ENCODE measurements at regions not wholly inside any gene's neighbourhood (a gene's known extent, or its start where the extent isn't known, plus 50 kb on each side); places are given as distances from the start of the nearest gene placed in this dataset.

DNA sequence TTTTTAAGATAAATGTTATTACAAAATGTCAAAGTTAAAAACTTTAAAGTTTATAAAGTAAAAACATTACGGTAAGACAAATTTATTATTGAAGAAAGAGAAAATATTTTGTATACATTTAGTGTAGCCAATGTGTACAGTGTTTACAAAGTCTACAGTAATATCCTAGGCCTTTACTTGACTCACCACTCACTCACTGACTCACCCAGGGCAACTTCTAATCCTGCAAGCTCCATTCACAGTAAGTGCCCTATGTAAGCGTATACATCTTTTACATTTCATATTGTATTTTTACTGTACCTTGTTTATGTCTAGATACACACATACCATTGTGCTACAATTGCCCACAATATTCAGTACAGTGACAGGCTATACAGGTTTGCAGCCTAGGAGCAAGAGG lies 448.2 kb downstream of the KCTD12 start:
- TF ChIP-seq, protein P1, sequence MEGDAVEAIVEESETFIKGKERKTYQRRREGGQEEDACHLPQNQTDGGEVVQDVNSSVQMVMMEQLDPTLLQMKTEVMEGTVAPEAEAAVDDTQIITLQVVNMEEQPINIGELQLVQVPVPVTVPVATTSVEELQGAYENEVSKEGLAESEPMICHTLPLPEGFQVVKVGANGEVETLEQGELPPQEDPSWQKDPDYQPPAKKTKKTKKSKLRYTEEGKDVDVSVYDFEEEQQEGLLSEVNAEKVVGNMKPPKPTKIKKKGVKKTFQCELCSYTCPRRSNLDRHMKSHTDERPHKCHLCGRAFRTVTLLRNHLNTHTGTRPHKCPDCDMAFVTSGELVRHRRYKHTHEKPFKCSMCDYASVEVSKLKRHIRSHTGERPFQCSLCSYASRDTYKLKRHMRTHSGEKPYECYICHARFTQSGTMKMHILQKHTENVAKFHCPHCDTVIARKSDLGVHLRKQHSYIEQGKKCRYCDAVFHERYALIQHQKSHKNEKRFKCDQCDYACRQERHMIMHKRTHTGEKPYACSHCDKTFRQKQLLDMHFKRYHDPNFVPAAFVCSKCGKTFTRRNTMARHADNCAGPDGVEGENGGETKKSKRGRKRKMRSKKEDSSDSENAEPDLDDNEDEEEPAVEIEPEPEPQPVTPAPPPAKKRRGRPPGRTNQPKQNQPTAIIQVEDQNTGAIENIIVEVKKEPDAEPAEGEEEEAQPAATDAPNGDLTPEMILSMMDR (IDR thresholded peaks at IDR 0.05; ENCODE audit: low read depth, low read length, missing control alignments), result no peak

DNA sequence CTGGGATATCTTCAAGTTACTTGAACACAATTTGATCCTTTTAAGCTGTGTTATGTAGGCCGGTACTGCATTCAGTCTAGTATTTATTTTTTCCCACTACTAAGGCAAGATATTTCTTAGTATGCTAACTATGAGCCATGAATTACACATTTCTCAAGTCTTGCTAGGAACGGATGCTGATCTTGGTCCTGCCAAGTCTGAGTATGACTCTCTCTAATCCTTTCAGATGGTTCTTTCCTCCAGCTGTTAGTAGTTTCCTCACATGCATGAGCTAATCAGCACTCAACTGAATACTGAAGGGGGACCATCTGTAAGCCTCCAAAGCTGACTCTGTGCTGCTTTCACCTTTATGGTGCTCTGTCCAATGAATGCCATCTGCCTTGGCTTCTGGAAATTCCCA lies 460.3 kb downstream of the KCTD12 start:
- peak; percentile 35 for DNase-seq (ENCODE audit: extremely low read depth, low read depth)
- H3K4me3 ChIP-seq (replicated peaks; ENCODE audit: low read depth, low read length), result no peak overlapping the region
- TF ChIP-seq, protein P1 (IDR thresholded peaks at IDR 0.05; ENCODE audit: low read depth, low read length, missing control alignments), result no peak

More for the DNA sequence above, 448.2 kb downstream of the KCTD12 start:
- DNase-seq (ENCODE audit: extremely low read depth, low read depth), result no peak
- no peak overlapping the region for H3K4me3 ChIP-seq (replicated peaks; ENCODE audit: low read depth, low read length)

DNA sequence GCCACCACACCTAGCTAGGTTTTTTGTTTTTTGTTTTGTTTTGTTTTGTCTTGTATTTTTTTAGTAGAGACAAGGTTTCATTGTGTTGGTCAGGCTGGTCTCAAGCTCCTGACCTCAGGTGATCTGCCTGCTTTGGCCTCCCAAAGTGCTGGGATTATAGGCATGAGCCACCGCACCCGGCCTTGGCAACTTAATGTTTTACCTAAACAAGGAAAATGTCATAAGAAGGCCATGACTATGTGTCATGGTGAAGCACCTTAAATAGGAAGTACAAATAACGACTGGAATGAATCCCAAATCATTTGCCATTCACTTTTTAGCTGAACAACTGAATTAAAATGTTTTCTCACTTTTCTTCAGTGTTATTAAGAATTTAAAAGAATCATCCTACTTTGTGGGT lies 465.2 kb downstream of the KCTD12 start:
- TF ChIP-seq, protein P1 (IDR thresholded peaks at IDR 0.05; ENCODE audit: low read depth, low read length, missing control alignments), result no peak
- H3K4me3 ChIP-seq (replicated peaks; ENCODE audit: low read depth, low read length), result no peak overlapping the region
- no peak for DNase-seq (ENCODE audit: extremely low read depth, low read depth)

DNA sequence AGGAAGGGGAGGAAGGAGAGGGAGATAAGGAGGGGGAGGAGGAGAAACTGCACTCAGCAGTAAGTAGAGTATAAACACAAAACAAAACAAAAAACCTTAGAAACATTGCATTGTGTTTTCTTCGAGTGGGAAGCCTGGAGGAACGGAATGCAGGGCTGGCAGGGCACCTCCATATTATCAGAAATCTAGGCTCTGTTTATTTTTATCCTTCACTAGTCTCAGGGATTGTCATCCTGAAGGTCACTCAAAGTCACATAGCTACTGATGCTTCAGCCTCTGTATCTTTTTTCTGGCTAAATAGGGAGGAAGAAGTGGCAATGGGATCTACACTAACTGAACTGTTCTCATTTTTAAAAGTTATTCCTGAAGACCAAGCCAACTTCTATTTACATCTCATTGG lies 467.8 kb downstream of the KCTD12 start:
- H3K4me3 ChIP-seq (replicated peaks; ENCODE audit: low read depth, low read length), result no peak overlapping the region
- TF ChIP-seq, protein P1 (IDR thresholded peaks at IDR 0.05; ENCODE audit: low read depth, low read length, missing control alignments), result no peak
- no peak for DNase-seq (ENCODE audit: extremely low read depth, low read depth)

DNA sequence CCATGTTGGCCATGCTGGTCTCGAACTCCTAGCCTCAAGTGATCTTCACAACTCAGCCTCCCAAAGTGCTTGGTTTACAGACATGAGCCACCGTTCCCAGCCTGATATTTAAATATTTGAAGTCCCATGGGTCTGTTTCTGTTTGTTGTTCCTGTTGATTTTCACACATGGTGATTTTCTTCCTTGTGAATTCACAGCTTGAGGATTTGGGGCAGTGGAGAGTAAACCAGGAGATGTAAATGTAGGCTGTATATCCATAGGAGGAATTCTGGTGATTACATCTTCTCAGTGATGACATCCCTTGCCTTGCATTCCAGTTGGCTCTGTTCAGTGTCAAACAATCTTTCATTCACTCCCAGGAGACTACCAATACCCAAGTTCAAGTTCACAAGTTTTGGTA lies 471.9 kb downstream of the KCTD12 start:
- TF ChIP-seq, protein P1 (IDR thresholded peaks at IDR 0.05; ENCODE audit: low read depth, low read length, missing control alignments), result no peak
- no peak for DNase-seq (ENCODE audit: extremely low read depth, low read depth)

DNA sequence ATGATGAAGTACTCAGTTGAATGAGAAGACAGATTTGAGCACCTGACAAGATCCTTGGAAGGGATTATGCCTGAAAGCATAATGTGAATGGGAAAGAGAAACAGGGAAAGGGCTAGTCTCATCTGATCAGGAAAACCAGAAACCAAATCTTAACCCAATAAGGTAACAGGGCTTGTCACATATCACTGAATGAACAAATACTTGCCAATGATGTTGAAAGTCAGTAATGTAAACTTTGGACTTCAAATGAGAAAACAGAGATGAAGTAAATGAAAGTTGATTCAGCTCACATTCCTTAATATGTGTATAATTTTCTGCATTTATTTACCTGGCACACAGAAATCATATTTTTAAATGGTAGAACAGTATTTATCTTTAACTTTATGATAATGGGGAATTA lies 480.0 kb downstream of the KCTD12 start:
- TF ChIP-seq, protein P1 (IDR thresholded peaks at IDR 0.05; ENCODE audit: low read depth, low read length, missing control alignments), result no peak

More for the DNA sequence above, 471.9 kb downstream of the KCTD12 start:
- H3K4me3 ChIP-seq (replicated peaks; ENCODE audit: low read depth, low read length), result no peak overlapping the region

DNA sequence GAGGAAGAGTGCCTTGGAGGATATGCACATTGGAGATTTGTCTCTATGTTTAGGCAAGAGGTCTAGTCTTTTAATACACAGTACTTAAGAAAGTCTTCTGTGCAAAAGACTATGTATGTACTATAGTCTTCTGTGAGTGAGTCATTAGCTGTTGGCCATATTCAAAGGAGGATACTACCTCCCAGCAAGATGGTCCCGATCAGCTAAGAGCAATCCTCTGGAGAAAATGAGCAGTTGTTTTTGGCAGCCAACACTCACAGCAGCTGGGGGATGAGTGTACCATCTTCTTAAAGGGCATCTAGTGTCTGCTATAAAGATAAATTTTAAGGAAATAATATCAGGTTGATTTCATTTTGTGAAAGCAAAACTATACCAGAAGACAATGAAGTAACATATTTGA lies 487.8 kb downstream of the KCTD12 start:
- no peak for DNase-seq (ENCODE audit: extremely low read depth, low read depth)

More for the DNA sequence above, 480.0 kb downstream of the KCTD12 start:
- H3K4me3 ChIP-seq (replicated peaks; ENCODE audit: low read depth, low read length), result no peak overlapping the region
- DNase-seq (ENCODE audit: extremely low read depth, low read depth), result no peak

More for the DNA sequence above, 487.8 kb downstream of the KCTD12 start:
- no peak overlapping the region for H3K4me3 ChIP-seq (replicated peaks; ENCODE audit: low read depth, low read length)
- TF ChIP-seq, protein P1 (IDR thresholded peaks at IDR 0.05; ENCODE audit: low read depth, low read length, missing control alignments), result no peak
